Cardiac septum (tissue), 1 donor: ENCODE measurements at regions not wholly inside any gene's neighbourhood (a gene's known extent, or its start where the extent isn't known, plus 50 kb on each side); places are given as distances from the start of the nearest gene placed in this dataset.

ENCODE experiments used
- DNase-seq: peaks from one replicate; pipeline ENCODE4 v3.0.0-alpha.2; 2020; ENCODE audit warnings: low spot score
- intact Hi-C: fragments of 100-400 bp; cut with DNase I; formaldehyde crosslinking; loops from one replicate; pipeline ENCODE4 v1.14.0; 2022
- donor health status: DM: no; HTN: no; CAD: no.

DNA sequence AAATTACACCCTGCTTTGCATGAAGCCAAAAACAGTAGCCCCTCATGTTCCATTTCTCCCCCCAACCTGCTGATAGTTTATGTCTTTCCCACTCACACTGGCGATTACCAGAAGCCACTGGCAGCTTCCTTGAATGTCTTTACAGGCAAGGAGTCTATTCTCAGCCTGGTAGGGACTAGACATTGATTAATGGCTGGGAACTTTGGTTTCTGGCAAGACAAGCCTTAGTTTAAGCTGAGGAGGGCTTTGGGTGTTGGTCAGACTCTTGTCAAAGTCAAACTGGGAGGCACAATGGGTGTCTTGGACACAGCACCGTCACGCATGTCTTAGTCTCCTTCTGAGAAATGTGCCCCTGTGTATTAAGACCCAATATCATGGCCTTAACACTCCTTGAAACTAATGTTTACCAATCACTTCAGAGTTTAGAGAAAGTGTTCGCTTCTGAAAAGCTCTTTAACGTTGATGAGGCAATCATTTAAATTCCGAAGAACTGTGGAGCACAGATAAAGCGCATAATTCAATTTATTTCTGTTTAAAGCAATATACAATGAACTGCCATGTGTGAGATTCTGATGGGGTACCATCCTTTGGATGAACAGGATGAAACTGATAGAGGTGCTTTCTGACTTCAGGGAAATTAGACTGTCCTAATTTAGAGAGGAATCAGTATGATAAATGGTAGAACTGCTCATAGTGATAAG, 53.9 kb upstream of the CPEB4 start:
- intact Hi-C loops, result loop anchor here (5.0 kb wide), 1 partner anchor 47 kb away; no protein-coding TSS in a partner anchor
- DNase-seq, result no peak

DNA sequence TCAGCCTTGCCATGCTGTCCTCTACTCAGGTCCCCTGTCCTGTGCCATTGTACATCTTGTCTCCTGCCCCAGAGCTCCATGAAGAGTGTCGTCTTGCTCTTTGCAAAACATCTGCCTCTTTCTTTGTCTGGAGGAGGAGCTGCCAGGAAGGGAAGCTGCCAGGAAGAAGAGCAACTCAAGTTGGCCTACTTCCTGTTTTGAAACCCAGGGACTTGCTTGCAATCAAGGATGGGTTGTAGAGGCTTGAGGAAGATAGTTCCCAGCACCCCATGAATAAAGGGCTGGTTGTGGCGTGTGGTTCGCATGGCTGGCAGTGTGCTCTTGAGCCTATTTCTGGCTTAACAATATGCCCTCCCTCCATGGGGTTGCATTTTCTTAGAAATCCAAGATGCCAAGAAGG, 53.0 kb upstream of the CPEB4 start:
- peak; percentile 76 for DNase-seq
- intact Hi-C loops, result no loop called here

- intact Hi-C loops, result no loop called here
- DNase-seq, result peak; percentile 81
These were observed 52.5 kb upstream of the CPEB4 start for GRCh38 chr5:173835661-173836060.

GRCh38 chr5:173837654-173838053, 50.5 kb upstream of the CPEB4 start:
- intact Hi-C loops, result no loop called here
- DNase-seq, result no peak
